Type B pancreatic cell (in vitro differentiated cells): ENCODE measurements at regions not wholly inside any gene's neighbourhood (a gene's known extent, or its start where the extent isn't known, plus 50 kb on each side); places are given as distances from the start of the nearest gene placed in this dataset.
A peak's percentile ranks its signal among the peaks of the same experiment; 100 is the strongest.
"Not testable (repeated sequence)": the region's sequence is repeated elsewhere in the genome, so short reads cannot be mapped to it uniquely, and the experiment has no call there.

ENCODE experiments used
- DNase-seq: peaks from one replicate; pipeline ENCODE4 v3.0.0; 2021; ENCODE audit warnings: mixed read lengths; ENCODE audit not compliant: unreplicated experiment; ENCODE audit errors: extremely low spot score
- H3K27ac Mint-ChIP-seq: 2 replicates; pipeline ENCODE4 v1.8.0; 2021; ENCODE audit warnings: mild to moderate bottlenecking, mixed read lengths
- H3K27me3 Mint-ChIP-seq: 2 replicates; pipeline ENCODE4 v1.8.0; 2021; ENCODE audit warnings: mixed read lengths
- H3K36me3 Mint-ChIP-seq: 2 replicates; pipeline ENCODE4 v1.8.0; 2021; ENCODE audit warnings: mixed read lengths
- H3K4me1 Mint-ChIP-seq: one replicate; pipeline ENCODE4 v1.8.0; 2021; ENCODE audit warnings: mixed read lengths; ENCODE audit not compliant: unreplicated experiment
- H3K4me3 Mint-ChIP-seq: 2 replicates; pipeline ENCODE4 v1.8.0; 2021; ENCODE audit warnings: mild to moderate bottlenecking, mixed read lengths
- H3K9me3 Mint-ChIP-seq: 2 replicates; pipeline ENCODE4 v1.8.0; 2021; ENCODE audit warnings: mixed read lengths
- CTCF ChIP-seq: fragments of 200-600 bp; sonication (generic); conservative IDR thresholded peaks from 2 replicates; pipeline ENCODE4 v1.5.0; 2021; ENCODE audit warnings: antibody characterized with exemption, mild to moderate bottlenecking

GRCh38 chr9:75197561-75197960, 109.2 kb downstream of the OSTF1 start:
- Mint-ChIP-seq H3K4me3 (no peak overlapping the region), H3K27me3 (peaks cover 6% of the 10 kb centered on the region), H3K36me3 (no peaks in the 10 kb centered on the region), H3K9me3 (no peaks in the 10 kb centered on the region), H3K4me1 (no peaks in the 10 kb centered on the region), H3K27ac (no peak overlapping the region)
- TF ChIP-seq CTCF = no peak
- no peak for DNase-seq

GRCh38 chr9:75198436-75198835, 110.1 kb downstream of the OSTF1 start:
- H3K4me1 Mint-ChIP-seq = no peaks in the 10 kb centered on the region

GRCh38 chr9:75200892-75201470, 112.7 kb downstream of the OSTF1 start:
- H3K36me3 Mint-ChIP-seq = no peaks in the 10 kb centered on the region
- DNase-seq = no peak

More at GRCh38 chr9:75198436-75198835, 110.1 kb downstream of the OSTF1 start:
- Mint-ChIP-seq H3K36me3 (no peaks in the 10 kb centered on the region), H3K4me3 (no peak overlapping the region), H3K27ac (no peak overlapping the region), H3K9me3 (no peaks in the 10 kb centered on the region), H3K27me3 (peaks cover 6% of the 10 kb centered on the region)
- no peak for DNase-seq
- TF ChIP-seq CTCF = no peak

GRCh38 chr9:75201480-75202209, 113.3 kb downstream of the OSTF1 start:
- Mint-ChIP-seq H3K36me3 (no peaks in the 10 kb centered on the region), H3K9me3 (no peaks in the 10 kb centered on the region), H3K27me3 (no peaks in the 10 kb centered on the region), H3K27ac (no peak overlapping the region), H3K4me3 (no peak overlapping the region), H3K4me1 (no peaks in the 10 kb centered on the region)
- DNase-seq = no peak
- no peak for TF ChIP-seq CTCF

More at GRCh38 chr9:75200892-75201470, 112.7 kb downstream of the OSTF1 start:
- Mint-ChIP-seq H3K27me3 (no peaks in the 10 kb centered on the region), H3K9me3 (no peaks in the 10 kb centered on the region), H3K4me1 (no peaks in the 10 kb centered on the region), H3K27ac (no peak overlapping the region), H3K4me3 (no peak overlapping the region)
- peak; percentile 86 for TF ChIP-seq CTCF

GRCh38 chr9:75207997-75208396, 119.7 kb downstream of the OSTF1 start:
- H3K36me3 Mint-ChIP-seq, H3K9me3 Mint-ChIP-seq, H3K27ac Mint-ChIP-seq, H3K27me3 Mint-ChIP-seq, DNase-seq, H3K4me1 Mint-ChIP-seq, H3K4me3 Mint-ChIP-seq: not testable (repeated sequence)

- Mint-ChIP-seq H3K4me1 (no peaks in the 10 kb centered on the region), H3K9me3 (no peaks in the 10 kb centered on the region), H3K36me3 (no peaks in the 10 kb centered on the region), H3K4me3 (no peak overlapping the region), H3K27me3 (no peaks in the 10 kb centered on the region), H3K27ac (no peak overlapping the region)
- no peak for TF ChIP-seq CTCF
- DNase-seq = no peak
Measured at GRCh38 chr9:75210215-75210614, 121.9 kb downstream of the OSTF1 start.
